Hepatocyte (in vitro differentiated cells): ENCODE measurements at regions not wholly inside any gene's neighbourhood (a gene's known extent, or its start where the extent isn't known, plus 50 kb on each side); places are given as distances from the start of the nearest gene placed in this dataset.
"Not testable (repeated sequence)": the region's sequence is repeated elsewhere in the genome, so short reads cannot be mapped to it uniquely, and the experiment has no call there.

Experiments used
- EZH2 ChIP-seq: fragments of 200-600 bp; sonication (generic); IDR thresholded peaks from 2 replicates; pipeline ENCODE4 v1.6.1; 2016; ENCODE audit warnings: antibody characterized with exemption, mild to moderate bottlenecking, borderline replicate concordance
- TF ChIP-seq, protein P1 (sequence below): fragments of 200-600 bp; sonication (generic); IDR thresholded peaks from 2 replicates; pipeline ENCODE4 v1.5.1; 2016; ENCODE audit warnings: antibody characterized with exemption, mild to moderate bottlenecking; ENCODE audit not compliant: poor library complexity

- TF ChIP-seq, protein P1, sequence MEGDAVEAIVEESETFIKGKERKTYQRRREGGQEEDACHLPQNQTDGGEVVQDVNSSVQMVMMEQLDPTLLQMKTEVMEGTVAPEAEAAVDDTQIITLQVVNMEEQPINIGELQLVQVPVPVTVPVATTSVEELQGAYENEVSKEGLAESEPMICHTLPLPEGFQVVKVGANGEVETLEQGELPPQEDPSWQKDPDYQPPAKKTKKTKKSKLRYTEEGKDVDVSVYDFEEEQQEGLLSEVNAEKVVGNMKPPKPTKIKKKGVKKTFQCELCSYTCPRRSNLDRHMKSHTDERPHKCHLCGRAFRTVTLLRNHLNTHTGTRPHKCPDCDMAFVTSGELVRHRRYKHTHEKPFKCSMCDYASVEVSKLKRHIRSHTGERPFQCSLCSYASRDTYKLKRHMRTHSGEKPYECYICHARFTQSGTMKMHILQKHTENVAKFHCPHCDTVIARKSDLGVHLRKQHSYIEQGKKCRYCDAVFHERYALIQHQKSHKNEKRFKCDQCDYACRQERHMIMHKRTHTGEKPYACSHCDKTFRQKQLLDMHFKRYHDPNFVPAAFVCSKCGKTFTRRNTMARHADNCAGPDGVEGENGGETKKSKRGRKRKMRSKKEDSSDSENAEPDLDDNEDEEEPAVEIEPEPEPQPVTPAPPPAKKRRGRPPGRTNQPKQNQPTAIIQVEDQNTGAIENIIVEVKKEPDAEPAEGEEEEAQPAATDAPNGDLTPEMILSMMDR, result not testable (repeated sequence)
- TF ChIP-seq EZH2, result not testable (repeated sequence)
Observed at GRCh38 chr16:29138698-29139097, 153.8 kb downstream of the LAT start.
